GM23248 (cell line): ENCODE measurements at regions not wholly inside any gene's neighbourhood (a gene's known extent, or its start where the extent isn't known, plus 50 kb on each side); places are given as distances from the start of the nearest gene placed in this dataset.
A peak's percentile ranks its signal among the peaks of the same experiment; 100 is the strongest.
"Not testable (repeated sequence)": the region's sequence is repeated elsewhere in the genome, so short reads cannot be mapped to it uniquely, and the experiment has no call there.

Source experiments
- DNase-seq: peaks from one replicate; pipeline ENCODE4 v3.0.0-alpha.2; 2015
- H2AFZ ChIP-seq: fragments of 200-600 bp; sonication (generic); 2 replicates; pipeline ENCODE4 v1.6.1; 2016; ENCODE audit warnings: antibody characterized with exemption
- H3F3A ChIP-seq: fragments of 200-600 bp; sonication (generic); 2 replicates; pipeline ENCODE4 v1.6.1; 2016; ENCODE audit warnings: mild to moderate bottlenecking, antibody characterized with exemption, mixed run types; ENCODE audit not compliant: insufficient read depth
- H3K27ac ChIP-seq: fragments of 200-600 bp; sonication (generic); 2 replicates; pipeline ENCODE4 v1.5.1; 2016; ENCODE audit warnings: mild to moderate bottlenecking
- H3K27me3 ChIP-seq: fragments of 200-600 bp; sonication (generic); replicated peaks from 2 replicates; pipeline ENCODE4 v1.6.1; 2016; ENCODE audit warnings: mild to moderate bottlenecking; ENCODE audit not compliant: insufficient read depth
- H3K36me3 ChIP-seq: fragments of 200-600 bp; sonication (generic); 2 replicates; pipeline ENCODE4 v1.6.1; 2016; ENCODE audit warnings: low read depth, mild to moderate bottlenecking
- H3K4me1 ChIP-seq: fragments of 200-600 bp; sonication (generic); 2 replicates; pipeline ENCODE4 v1.6.1; 2016; ENCODE audit warnings: mild to moderate bottlenecking; ENCODE audit not compliant: insufficient read depth
- H3K4me2 ChIP-seq: fragments of 200-600 bp; sonication (generic); one replicate; pipeline ENCODE4 v1.6.1; 2016; ENCODE audit warnings: mild to moderate bottlenecking; ENCODE audit not compliant: unreplicated experiment
- H3K4me3 ChIP-seq: fragments of 200-600 bp; sonication (generic); 2 replicates; pipeline ENCODE4 v1.5.1; 2016; ENCODE audit warnings: mild to moderate bottlenecking
- H3K79me2 ChIP-seq: fragments of 200-600 bp; sonication (generic); 2 replicates; pipeline ENCODE4 v1.6.1; 2016; ENCODE audit warnings: mild to moderate bottlenecking; ENCODE audit not compliant: insufficient read depth
- H3K9ac ChIP-seq: fragments of 200-600 bp; sonication (generic); 2 replicates; pipeline ENCODE4 v1.6.1; 2016; ENCODE audit warnings: mild to moderate bottlenecking
- H3K9me2 ChIP-seq: fragments of 200-600 bp; sonication (generic); 2 replicates; pipeline ENCODE4 v1.6.1; 2016; ENCODE audit warnings: mixed run types, mild to moderate bottlenecking, moderate library complexity; ENCODE audit not compliant: insufficient read depth
- H3K9me3 ChIP-seq: fragments of 200-600 bp; sonication (generic); one replicate; pipeline ENCODE4 v1.6.1; 2017; ENCODE audit warnings: low read depth
- H4K20me1 ChIP-seq: fragments of 200-600 bp; sonication (generic); 2 replicates; pipeline ENCODE4 v1.6.0; 2016; ENCODE audit not compliant: insufficient read depth
- EZH2 ChIP-seq: fragments of 200-600 bp; sonication (generic); IDR thresholded peaks from 2 replicates; pipeline ENCODE4 v1.6.1; 2018; ENCODE audit warnings: antibody characterized with exemption, mild to moderate bottlenecking; ENCODE audit not compliant: insufficient read depth, poor library complexity, severe bottlenecking
- EZH2phosphoT487 ChIP-seq: fragments of 200-600 bp; sonication (generic); IDR thresholded peaks from 2 replicates; pipeline ENCODE4 v1.6.1; 2018; ENCODE audit warnings: antibody characterized with exemption, moderate library complexity, mild to moderate bottlenecking, low read depth; ENCODE audit not compliant: insufficient read depth
- WGBS, 2 experiments: methylation state at CpG; one replicate each; pipeline ENCODE4 v1.1.6; 2015 to 2017; ENCODE audit warnings: low lambda C conversion rate in 2 of 2, low coverage in 1 of 2; ENCODE audit errors: missing lambda C conversion rate in 2 of 2; 5-methylcytosine and 5-hydroxymethylcytosine counted together
- in situ Hi-C: fragments of 300-500 bp; cut with MboI; formaldehyde crosslinking; loops from 2 replicates; pipeline ENCODE4 v1.15.0; 2020

DNA sequence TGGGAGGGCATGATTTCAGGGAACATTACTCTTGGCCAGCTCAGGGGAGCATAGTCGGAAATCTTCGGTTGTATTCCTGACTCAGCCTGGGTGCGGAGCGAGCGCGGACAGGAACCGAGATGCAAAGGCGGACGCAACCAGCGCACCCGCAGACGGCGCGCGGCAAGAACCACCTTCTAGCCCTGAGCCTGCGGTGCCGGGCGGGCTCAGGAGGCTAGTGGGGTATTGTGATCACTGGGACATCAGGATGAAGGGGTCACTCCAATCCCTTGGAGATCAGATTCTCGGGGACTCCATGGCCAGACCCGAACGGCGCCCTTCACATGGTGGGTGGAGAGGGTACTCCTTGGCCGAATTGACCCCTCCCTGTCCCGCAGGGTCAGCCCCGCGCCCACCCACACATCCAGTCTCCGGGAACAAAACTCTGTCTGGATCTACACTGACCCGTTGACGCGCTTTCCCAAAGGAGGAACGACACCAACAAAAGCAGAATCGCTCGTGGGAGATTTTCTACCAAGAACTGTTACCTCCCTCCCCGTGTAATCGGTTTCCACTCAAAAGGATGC is 730.5 kb downstream of the ZWINT start:
- H3K36me3 ChIP-seq = no peaks in the 10 kb centered on the region
- H3K27ac ChIP-seq = no peak overlapping the region
- H3K9ac ChIP-seq = no peak overlapping the region
- peak overlapping the region; percentile 70 for H3K4me3 ChIP-seq
- H4K20me1 ChIP-seq = no peaks in the 10 kb centered on the region
- no peak for TF ChIP-seq EZH2phosphoT487
- TF ChIP-seq EZH2 = no peak
- peak; percentile 26 for DNase-seq
- 2 to 5% methylated on average over 35 of the region's 35 CpGs for WGBS, 2 experiments
- H3F3A ChIP-seq = no peaks in the 10 kb centered on the region
- in situ Hi-C loops = no loop called here
- H2AFZ ChIP-seq = peak overlapping the region; percentile 90
- no peaks in the 10 kb centered on the region for H3K79me2 ChIP-seq
- no peaks in the 10 kb centered on the region for H3K9me3 ChIP-seq
- no peaks in the 10 kb centered on the region for H3K4me1 ChIP-seq
- peak overlapping the region; percentile 91 for H3K4me2 ChIP-seq
- no peaks in the 10 kb centered on the region for H3K9me2 ChIP-seq
- H3K27me3 ChIP-seq = peaks cover 25% of the 10 kb centered on the region

GRCh38 chr10:55629793-55630490 is 731.1 kb downstream of the ZWINT start:
- H4K20me1 ChIP-seq = no peaks in the 10 kb centered on the region
- H3K79me2 ChIP-seq = no peaks in the 10 kb centered on the region
- H3K27me3 ChIP-seq = peaks cover 31% of the 10 kb centered on the region
- no peaks in the 10 kb centered on the region for H3K9me2 ChIP-seq
- WGBS, 2 experiments = 3 to 5% methylated on average over 21 of the region's 21 CpGs
- no peaks in the 10 kb centered on the region for H3K36me3 ChIP-seq
- in situ Hi-C loops = no loop called here
- H3K9me3 ChIP-seq = no peaks in the 10 kb centered on the region
- H3K9ac ChIP-seq = no peak overlapping the region
- no peak overlapping the region for H3K27ac ChIP-seq
- no peak for TF ChIP-seq EZH2phosphoT487
- no peaks in the 10 kb centered on the region for H3F3A ChIP-seq
- H3K4me3 ChIP-seq = peak overlapping the region; percentile 70; the same call in 1 of the 2 replicates
- DNase-seq = peak; percentile 67
- H2AFZ ChIP-seq = peak overlapping the region; percentile 74
- H3K4me2 ChIP-seq = peak overlapping the region; percentile 38
- H3K4me1 ChIP-seq = no peaks in the 10 kb centered on the region

- WGBS, 2 experiments = 2 to 3% methylated on average over 28 to 30 of the region's 30 CpGs
- no peaks in the 10 kb centered on the region for H3K9me2 ChIP-seq
Observed at GRCh38 chr10:55628260-55628701, 732.8 kb downstream of the ZWINT start.

GRCh38 chr10:55627501-55628051 is 733.5 kb downstream of the ZWINT start:
- Histone ChIP-seq H3K4me3 (no peak overlapping the region), H3K9me2 (no peaks in the 10 kb centered on the region), H4K20me1 (no peaks in the 10 kb centered on the region), H3K36me3 (no peaks in the 10 kb centered on the region), H3K4me2 (no peak overlapping the region), H3K9me3 (no peaks in the 10 kb centered on the region), H3K27me3 (peaks cover 32% of the 10 kb centered on the region), H3K4me1 (no peaks in the 10 kb centered on the region), H3K9ac (no peak overlapping the region), H3K79me2 (no peaks in the 10 kb centered on the region), H2AFZ (no peak overlapping the region), H3F3A (no peaks in the 10 kb centered on the region), H3K27ac (no peak overlapping the region)
- no peak for DNase-seq
- in situ Hi-C loops = no loop called here
- TF ChIP-seq EZH2phosphoT487 (no peak), EZH2 (no peak)
- WGBS, 2 experiments = 2% methylated on average over 25 to 26 of the region's 26 CpGs

More at GRCh38 chr10:55628260-55628701, 732.8 kb downstream of the ZWINT start:
- Histone ChIP-seq H3F3A (no peaks in the 10 kb centered on the region), H3K9me3 (no peaks in the 10 kb centered on the region), H3K79me2 (no peaks in the 10 kb centered on the region), H2AFZ (no peak overlapping the region), H4K20me1 (no peaks in the 10 kb centered on the region), H3K4me2 (no peak overlapping the region), H3K27ac (no peak overlapping the region), H3K4me3 (no peak overlapping the region), H3K27me3 (peaks cover 32% of the 10 kb centered on the region), H3K36me3 (no peaks in the 10 kb centered on the region), H3K9ac (no peak overlapping the region), H3K4me1 (no peaks in the 10 kb centered on the region)
- in situ Hi-C loops = no loop called here
- TF ChIP-seq EZH2phosphoT487 (no peak), EZH2 (no peak)
- no peak for DNase-seq

- H3K27ac ChIP-seq, H3K79me2 ChIP-seq, H3K4me1 ChIP-seq, H3K4me3 ChIP-seq, H3K4me2 ChIP-seq, H2AFZ ChIP-seq, H3K9ac ChIP-seq, DNase-seq, in situ Hi-C loops, H3K27me3 ChIP-seq, H3F3A ChIP-seq, H3K9me2 ChIP-seq, H4K20me1 ChIP-seq, H3K36me3 ChIP-seq, H3K9me3 ChIP-seq: not testable (repeated sequence)
- WGBS, 2 experiments = 3 to 4% methylated on average over 27 of the region's 29 CpGs
Observed at GRCh38 chr10:55601690-55602478, 759.2 kb downstream of the ZWINT start.
